ENCODE measurements at regions not wholly inside any gene's neighbourhood (a gene's known extent, or its start where the extent isn't known, plus 50 kb on each side); places are given as distances from the start of the nearest gene placed in this dataset.

DNA sequence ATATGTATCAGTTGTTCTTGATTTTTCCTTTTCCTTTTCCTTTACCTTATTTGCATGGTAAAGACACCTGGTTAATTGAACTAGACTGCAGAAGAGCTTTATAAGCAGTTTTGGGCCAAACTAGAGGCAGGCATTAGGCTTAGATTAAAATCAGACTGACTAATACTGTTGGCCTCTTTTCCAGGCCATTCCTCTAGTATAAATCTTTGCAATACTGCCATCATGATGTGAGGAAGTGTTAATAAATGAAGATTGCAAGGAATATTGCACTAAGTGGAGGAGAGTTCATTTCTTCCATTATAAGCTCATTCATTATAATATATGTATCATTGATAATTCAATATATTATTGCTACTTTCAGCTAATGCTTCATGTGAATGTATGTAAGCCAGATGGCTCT is 163.8 kb downstream of the MMUT start:
- TF ChIP-seq EZH2 (IDR thresholded peaks at IDR 0.05): no peak
- TF ChIP-seq, protein P1, sequence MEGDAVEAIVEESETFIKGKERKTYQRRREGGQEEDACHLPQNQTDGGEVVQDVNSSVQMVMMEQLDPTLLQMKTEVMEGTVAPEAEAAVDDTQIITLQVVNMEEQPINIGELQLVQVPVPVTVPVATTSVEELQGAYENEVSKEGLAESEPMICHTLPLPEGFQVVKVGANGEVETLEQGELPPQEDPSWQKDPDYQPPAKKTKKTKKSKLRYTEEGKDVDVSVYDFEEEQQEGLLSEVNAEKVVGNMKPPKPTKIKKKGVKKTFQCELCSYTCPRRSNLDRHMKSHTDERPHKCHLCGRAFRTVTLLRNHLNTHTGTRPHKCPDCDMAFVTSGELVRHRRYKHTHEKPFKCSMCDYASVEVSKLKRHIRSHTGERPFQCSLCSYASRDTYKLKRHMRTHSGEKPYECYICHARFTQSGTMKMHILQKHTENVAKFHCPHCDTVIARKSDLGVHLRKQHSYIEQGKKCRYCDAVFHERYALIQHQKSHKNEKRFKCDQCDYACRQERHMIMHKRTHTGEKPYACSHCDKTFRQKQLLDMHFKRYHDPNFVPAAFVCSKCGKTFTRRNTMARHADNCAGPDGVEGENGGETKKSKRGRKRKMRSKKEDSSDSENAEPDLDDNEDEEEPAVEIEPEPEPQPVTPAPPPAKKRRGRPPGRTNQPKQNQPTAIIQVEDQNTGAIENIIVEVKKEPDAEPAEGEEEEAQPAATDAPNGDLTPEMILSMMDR (IDR thresholded peaks at IDR 0.05 in 2 of 3, conservative IDR thresholded peaks at IDR 0.05 in 1 of 3; ENCODE audit: borderline replicate concordance in 1 of 3, insufficient read depth in 1 of 3, low read depth in 2 of 3, low read length in 2 of 3): no peak
- TF ChIP-seq, protein P2, sequence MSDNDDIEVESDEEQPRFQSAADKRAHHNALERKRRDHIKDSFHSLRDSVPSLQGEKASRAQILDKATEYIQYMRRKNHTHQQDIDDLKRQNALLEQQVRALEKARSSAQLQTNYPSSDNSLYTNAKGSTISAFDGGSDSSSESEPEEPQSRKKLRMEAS (IDR thresholded peaks at IDR 0.05): no peak
- TF ChIP-seq ELF1 (IDR thresholded peaks at IDR 0.05; ENCODE audit: borderline replicate concordance, low read depth): no peak
- TF ChIP-seq POLR2AphosphoS5 (IDR thresholded peaks at IDR 0.05; ENCODE audit: low read depth, low read length): no peak
- no peak for TF ChIP-seq SP1 (IDR thresholded peaks at IDR 0.05; ENCODE audit: low read depth)
- TF ChIP-seq, protein P3, sequence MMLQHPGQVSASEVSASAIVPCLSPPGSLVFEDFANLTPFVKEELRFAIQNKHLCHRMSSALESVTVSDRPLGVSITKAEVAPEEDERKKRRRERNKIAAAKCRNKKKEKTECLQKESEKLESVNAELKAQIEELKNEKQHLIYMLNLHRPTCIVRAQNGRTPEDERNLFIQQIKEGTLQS (IDR thresholded peaks at IDR 0.05): no peak
